ENCODE measurements at regions not wholly inside any gene's neighbourhood (a gene's known extent, or its start where the extent isn't known, plus 50 kb on each side); places are given as distances from the start of the nearest gene placed in this dataset.

DNA sequence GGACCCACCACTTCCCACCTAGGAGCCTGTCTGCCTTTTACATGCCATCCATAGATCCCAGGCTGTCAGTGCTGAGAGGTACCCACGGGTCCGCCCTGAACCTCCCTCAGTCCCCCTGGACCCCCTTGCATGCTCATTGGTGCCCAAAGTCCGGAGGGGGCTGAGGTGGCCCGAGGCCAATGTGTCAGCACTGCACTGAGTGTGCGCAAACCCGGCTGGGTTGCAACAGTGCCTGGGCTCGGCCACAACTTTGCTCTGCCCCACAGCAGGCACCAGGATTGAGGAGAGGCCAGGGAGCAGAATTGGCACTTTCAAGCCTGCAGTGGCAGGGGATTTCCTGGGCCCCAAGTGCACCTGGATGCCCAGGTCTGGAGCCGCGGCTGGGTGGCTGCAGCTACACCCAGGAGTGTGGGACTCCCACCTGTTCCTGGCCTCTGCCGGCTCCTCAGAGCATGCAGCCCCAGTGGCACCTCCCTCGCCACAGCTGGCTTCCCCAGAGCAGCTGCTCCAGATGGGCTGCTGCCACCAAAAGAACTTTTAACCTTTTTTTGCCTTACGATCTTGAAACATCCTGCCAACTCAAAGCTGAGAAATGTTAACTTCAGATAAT is 837.0 kb downstream of the SLITRK6 start:
- ChIA-PET POLR2A (ENCODE audit: unreplicated experiment) (no interaction called here), CTCF (no interaction called here)
- intact Hi-C loops (cut with micrococcal nuclease) = no loop called here
- H4K20me1 ChIP-seq (ENCODE audit: low read length) = no peaks in the 10 kb centered on the region
- no peaks in the 10 kb centered on the region for H3F3A ChIP-seq (ENCODE audit: low read length, unreplicated experiment)
- no peaks in the 10 kb centered on the region for H3K9me3 ChIP-seq (ENCODE audit: low read length)
- TF ChIP-seq, protein P1, sequence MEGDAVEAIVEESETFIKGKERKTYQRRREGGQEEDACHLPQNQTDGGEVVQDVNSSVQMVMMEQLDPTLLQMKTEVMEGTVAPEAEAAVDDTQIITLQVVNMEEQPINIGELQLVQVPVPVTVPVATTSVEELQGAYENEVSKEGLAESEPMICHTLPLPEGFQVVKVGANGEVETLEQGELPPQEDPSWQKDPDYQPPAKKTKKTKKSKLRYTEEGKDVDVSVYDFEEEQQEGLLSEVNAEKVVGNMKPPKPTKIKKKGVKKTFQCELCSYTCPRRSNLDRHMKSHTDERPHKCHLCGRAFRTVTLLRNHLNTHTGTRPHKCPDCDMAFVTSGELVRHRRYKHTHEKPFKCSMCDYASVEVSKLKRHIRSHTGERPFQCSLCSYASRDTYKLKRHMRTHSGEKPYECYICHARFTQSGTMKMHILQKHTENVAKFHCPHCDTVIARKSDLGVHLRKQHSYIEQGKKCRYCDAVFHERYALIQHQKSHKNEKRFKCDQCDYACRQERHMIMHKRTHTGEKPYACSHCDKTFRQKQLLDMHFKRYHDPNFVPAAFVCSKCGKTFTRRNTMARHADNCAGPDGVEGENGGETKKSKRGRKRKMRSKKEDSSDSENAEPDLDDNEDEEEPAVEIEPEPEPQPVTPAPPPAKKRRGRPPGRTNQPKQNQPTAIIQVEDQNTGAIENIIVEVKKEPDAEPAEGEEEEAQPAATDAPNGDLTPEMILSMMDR (conservative IDR thresholded peaks at IDR 0.05; ENCODE audit: low read depth, low read length) = no peak
- TF ChIP-seq EZH2phosphoT487 (IDR thresholded peaks at IDR 0.05; ENCODE audit: borderline replicate concordance, low read length) (no peak), EZH2 (IDR thresholded peaks at IDR 0.05; ENCODE audit: low read length, unreplicated experiment) (no peak)
- H3K4me3 ChIP-seq (ENCODE audit: low read length) = no peak overlapping the region
- no peaks in the 10 kb centered on the region for H3K36me3 ChIP-seq (ENCODE audit: low read depth, low read length)
- no peaks in the 10 kb centered on the region for H3K9me2 ChIP-seq (replicated peaks; ENCODE audit: low read length)
- no peak overlapping the region for H2AFZ ChIP-seq (ENCODE audit: low read length)
- H3K9ac ChIP-seq (ENCODE audit: low read length) = no peak overlapping the region
- H3K4me1 ChIP-seq (ENCODE audit: insufficient read depth, low read length) = no peaks in the 10 kb centered on the region
- no peak overlapping the region for H3K27ac ChIP-seq (ENCODE audit: low read length)
- H3K4me2 ChIP-seq (ENCODE audit: low read length) = no peak overlapping the region
- ATAC-seq = no peak
- BruUV-seq (replicated peaks) = no TSS peak
- no peaks in the 10 kb centered on the region for H3K27me3 ChIP-seq (ENCODE audit: low read length)
- no peaks in the 10 kb centered on the region for H3K79me2 ChIP-seq (ENCODE audit: low read length)
- DNase-seq = no peak

DNA sequence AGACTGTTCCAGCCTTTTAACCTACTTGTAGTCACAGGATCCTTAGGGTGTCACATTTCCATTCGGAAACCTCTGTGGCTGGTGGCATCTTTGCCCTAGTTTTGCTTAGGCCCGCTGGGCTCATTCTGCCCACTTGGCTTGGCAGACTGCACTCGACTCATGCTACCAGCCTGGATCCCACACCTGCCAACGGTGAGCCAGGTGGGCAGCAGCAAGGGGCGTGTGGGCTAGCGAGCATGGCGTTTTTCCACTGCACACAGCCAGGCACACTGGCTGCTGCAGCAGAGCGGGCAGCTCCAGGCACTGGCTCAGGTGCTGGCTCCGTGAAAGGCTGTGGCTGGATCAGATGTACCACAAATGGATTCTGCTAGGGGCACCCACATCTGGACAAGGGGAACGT is 838.2 kb downstream of the SLITRK6 start:
- ATAC-seq = no peak
- no peaks in the 10 kb centered on the region for H3K79me2 ChIP-seq (ENCODE audit: low read length)
- no TSS peak for BruUV-seq (replicated peaks)
- H3K27me3 ChIP-seq (ENCODE audit: low read length) = no peaks in the 10 kb centered on the region
- no peak for DNase-seq
- H3K36me3 ChIP-seq (ENCODE audit: low read depth, low read length) = no peaks in the 10 kb centered on the region
- no peaks in the 10 kb centered on the region for H3F3A ChIP-seq (ENCODE audit: low read length, unreplicated experiment)
- POLR2A ChIA-PET (ENCODE audit: unreplicated experiment) = no interaction called here
- CTCF ChIA-PET = no interaction called here
- no peak overlapping the region for H3K4me2 ChIP-seq (ENCODE audit: low read length)
- H3K27ac ChIP-seq (ENCODE audit: low read length) = no peak overlapping the region
- H3K4me1 ChIP-seq (ENCODE audit: insufficient read depth, low read length) = no peaks in the 10 kb centered on the region
- no peaks in the 10 kb centered on the region for H3K9me2 ChIP-seq (replicated peaks; ENCODE audit: low read length)
- no peaks in the 10 kb centered on the region for H3K9me3 ChIP-seq (ENCODE audit: low read length)
- H2AFZ ChIP-seq (ENCODE audit: low read length) = no peak overlapping the region
- intact Hi-C loops (cut with micrococcal nuclease) = no loop called here
- no peak overlapping the region for H3K4me3 ChIP-seq (ENCODE audit: low read length)
- TF ChIP-seq EZH2 (IDR thresholded peaks at IDR 0.05; ENCODE audit: low read length, unreplicated experiment) (no peak), EZH2phosphoT487 (IDR thresholded peaks at IDR 0.05; ENCODE audit: borderline replicate concordance, low read length) (no peak)
- TF ChIP-seq, protein P1 (conservative IDR thresholded peaks at IDR 0.05; ENCODE audit: low read depth, low read length) = no peak
- H3K9ac ChIP-seq (ENCODE audit: low read length) = no peak overlapping the region
- no peaks in the 10 kb centered on the region for H4K20me1 ChIP-seq (ENCODE audit: low read length)

DNA sequence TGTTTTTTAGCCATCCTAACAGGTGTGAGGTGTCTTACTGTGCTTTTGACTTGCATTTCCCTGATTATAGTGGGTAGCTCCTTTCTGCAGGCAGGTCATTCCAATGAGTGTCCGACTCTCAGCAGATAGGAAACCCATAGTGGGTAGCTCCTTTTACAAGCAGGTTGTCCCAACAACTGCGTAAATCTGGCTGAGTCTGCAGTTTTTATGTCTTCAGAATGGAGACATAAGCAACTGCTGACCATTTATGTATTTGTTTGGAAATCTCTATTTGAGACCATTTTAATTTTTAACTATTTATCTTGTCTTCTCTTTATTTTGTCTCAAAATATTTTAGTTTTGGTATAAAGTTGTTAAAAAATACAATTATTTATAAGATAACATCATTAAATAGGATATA is 839.4 kb downstream of the SLITRK6 start:
- no peak overlapping the region for H2AFZ ChIP-seq (ENCODE audit: low read length)
- no peak overlapping the region for H3K4me2 ChIP-seq (ENCODE audit: low read length)
- no peaks in the 10 kb centered on the region for H3K79me2 ChIP-seq (ENCODE audit: low read length)
- POLR2A ChIA-PET (ENCODE audit: unreplicated experiment) = no interaction called here
- DNase-seq (no peak), ATAC-seq (no peak)
- no peak overlapping the region for H3K9ac ChIP-seq (ENCODE audit: low read length)
- no peak overlapping the region for H3K4me3 ChIP-seq (ENCODE audit: low read length)
- no peaks in the 10 kb centered on the region for H3K9me2 ChIP-seq (replicated peaks; ENCODE audit: low read length)
- TF ChIP-seq, protein P1 (conservative IDR thresholded peaks at IDR 0.05; ENCODE audit: low read depth, low read length) = no peak
- TF ChIP-seq EZH2 (IDR thresholded peaks at IDR 0.05; ENCODE audit: low read length, unreplicated experiment) = no peak
- TF ChIP-seq EZH2phosphoT487 (IDR thresholded peaks at IDR 0.05; ENCODE audit: borderline replicate concordance, low read length) = no peak
- CTCF ChIA-PET = no interaction called here
- BruUV-seq (replicated peaks) = no TSS peak
- H4K20me1 ChIP-seq (ENCODE audit: low read length) = no peaks in the 10 kb centered on the region
- H3K9me3 ChIP-seq (ENCODE audit: low read length) = no peaks in the 10 kb centered on the region
- no peaks in the 10 kb centered on the region for H3K36me3 ChIP-seq (ENCODE audit: low read depth, low read length)
- H3K27ac ChIP-seq (ENCODE audit: low read length) = no peak overlapping the region
- no peaks in the 10 kb centered on the region for H3K4me1 ChIP-seq (ENCODE audit: insufficient read depth, low read length)
- H3F3A ChIP-seq (ENCODE audit: low read length, unreplicated experiment) = no peaks in the 10 kb centered on the region
- intact Hi-C loops (cut with micrococcal nuclease) = no loop called here
- no peaks in the 10 kb centered on the region for H3K27me3 ChIP-seq (ENCODE audit: low read length)
